SK-N-SH treated with all-trans-retinoic acid at 6 μM for 48 hours (cell line): ENCODE measurements at regions not wholly inside any gene's neighbourhood (a gene's known extent, or its start where the extent isn't known, plus 50 kb on each side); places are given as distances from the start of the nearest gene placed in this dataset.

Source experiments
- ARNTL ChIP-seq: fragments of 450-650 bp; formaldehyde crosslinking; IDR thresholded peaks from 2 replicates; pipeline ENCODE4 v1.5.0; 2020; ENCODE audit warnings: low read depth, mild to moderate bottlenecking, moderate library complexity, borderline replicate concordance
- CSDC2 ChIP-seq: fragments of 250-450 bp; sonication (Bioruptor Pico); IDR thresholded peaks from 2 replicates; pipeline ENCODE4 v1.5.0; 2020; ENCODE audit warnings: mild to moderate bottlenecking, moderate library complexity
- ZFP3 ChIP-seq: fragments of 250-450 bp; sonication (Bioruptor Pico); IDR thresholded peaks from 2 replicates; pipeline ENCODE4 v1.5.0; 2020; ENCODE audit warnings: mild to moderate bottlenecking, moderate library complexity
- TF ChIP-seq, protein P1 (sequence below): fragments of 250-450 bp; sonication (Bioruptor Pico); IDR thresholded peaks from 2 replicates; pipeline ENCODE4 v1.5.1; 2020; ENCODE audit warnings: low read depth, mild to moderate bottlenecking, moderate library complexity
- TF ChIP-seq, protein P2 (sequence below): fragments of 250-450 bp; sonication (Bioruptor Pico); IDR thresholded peaks from 2 replicates; pipeline ENCODE4 v1.8.0; 2020; ENCODE audit warnings: mild to moderate bottlenecking, moderate library complexity, borderline replicate concordance
- TF ChIP-seq, protein P3 (sequence below): fragments of 250-450 bp; sonication (Bioruptor Pico); IDR thresholded peaks from 2 replicates; pipeline ENCODE4 v1.8.0; 2021; ENCODE audit warnings: low read depth, mild to moderate bottlenecking, moderate library complexity, borderline replicate concordance

DNA sequence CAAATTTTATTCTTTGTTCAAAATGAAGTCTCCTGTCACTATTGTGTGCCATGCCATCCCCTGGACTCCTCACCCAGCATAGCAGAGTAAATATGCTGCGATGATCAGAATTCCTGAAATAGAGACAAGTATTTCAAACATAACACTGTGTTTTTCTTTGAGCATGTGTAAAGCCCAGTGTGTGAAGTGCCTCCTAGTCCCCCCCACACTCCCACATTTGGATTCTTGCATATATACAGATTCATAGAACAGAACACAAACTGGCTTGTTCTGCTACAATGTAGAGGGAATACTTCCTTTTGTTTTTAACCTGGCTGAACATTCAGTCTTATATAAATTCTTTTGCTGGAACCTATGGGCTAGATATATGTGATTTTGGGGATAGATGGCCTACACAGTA is 84.9 kb downstream of the NUDT12 start:
- TF ChIP-seq ZFP3 (no peak), ARNTL (no peak), CSDC2 (no peak)
- TF ChIP-seq, protein P1, sequence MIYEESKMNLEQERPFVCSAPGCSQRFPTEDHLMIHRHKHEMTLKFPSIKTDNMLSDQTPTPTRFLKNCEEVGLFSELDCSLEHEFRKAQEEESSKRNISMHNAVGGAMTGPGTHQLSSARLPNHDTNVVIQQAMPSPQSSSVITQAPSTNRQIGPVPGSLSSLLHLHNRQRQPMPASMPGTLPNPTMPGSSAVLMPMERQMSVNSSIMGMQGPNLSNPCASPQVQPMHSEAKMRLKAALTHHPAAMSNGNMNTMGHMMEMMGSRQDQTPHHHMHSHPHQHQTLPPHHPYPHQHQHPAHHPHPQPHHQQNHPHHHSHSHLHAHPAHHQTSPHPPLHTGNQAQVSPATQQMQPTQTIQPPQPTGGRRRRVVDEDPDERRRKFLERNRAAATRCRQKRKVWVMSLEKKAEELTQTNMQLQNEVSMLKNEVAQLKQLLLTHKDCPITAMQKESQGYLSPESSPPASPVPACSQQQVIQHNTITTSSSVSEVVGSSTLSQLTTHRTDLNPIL (CRISPR knock-in tag): no peak
- TF ChIP-seq, protein P2, sequence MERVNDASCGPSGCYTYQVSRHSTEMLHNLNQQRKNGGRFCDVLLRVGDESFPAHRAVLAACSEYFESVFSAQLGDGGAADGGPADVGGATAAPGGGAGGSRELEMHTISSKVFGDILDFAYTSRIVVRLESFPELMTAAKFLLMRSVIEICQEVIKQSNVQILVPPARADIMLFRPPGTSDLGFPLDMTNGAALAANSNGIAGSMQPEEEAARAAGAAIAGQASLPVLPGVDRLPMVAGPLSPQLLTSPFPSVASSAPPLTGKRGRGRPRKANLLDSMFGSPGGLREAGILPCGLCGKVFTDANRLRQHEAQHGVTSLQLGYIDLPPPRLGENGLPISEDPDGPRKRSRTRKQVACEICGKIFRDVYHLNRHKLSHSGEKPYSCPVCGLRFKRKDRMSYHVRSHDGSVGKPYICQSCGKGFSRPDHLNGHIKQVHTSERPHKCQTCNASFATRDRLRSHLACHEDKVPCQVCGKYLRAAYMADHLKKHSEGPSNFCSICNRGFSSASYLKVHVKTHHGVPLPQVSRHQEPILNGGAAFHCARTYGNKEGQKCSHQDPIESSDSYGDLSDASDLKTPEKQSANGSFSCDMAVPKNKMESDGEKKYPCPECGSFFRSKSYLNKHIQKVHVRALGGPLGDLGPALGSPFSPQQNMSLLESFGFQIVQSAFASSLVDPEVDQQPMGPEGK (CRISPR knock-in tag): no peak
- TF ChIP-seq, protein P3, sequence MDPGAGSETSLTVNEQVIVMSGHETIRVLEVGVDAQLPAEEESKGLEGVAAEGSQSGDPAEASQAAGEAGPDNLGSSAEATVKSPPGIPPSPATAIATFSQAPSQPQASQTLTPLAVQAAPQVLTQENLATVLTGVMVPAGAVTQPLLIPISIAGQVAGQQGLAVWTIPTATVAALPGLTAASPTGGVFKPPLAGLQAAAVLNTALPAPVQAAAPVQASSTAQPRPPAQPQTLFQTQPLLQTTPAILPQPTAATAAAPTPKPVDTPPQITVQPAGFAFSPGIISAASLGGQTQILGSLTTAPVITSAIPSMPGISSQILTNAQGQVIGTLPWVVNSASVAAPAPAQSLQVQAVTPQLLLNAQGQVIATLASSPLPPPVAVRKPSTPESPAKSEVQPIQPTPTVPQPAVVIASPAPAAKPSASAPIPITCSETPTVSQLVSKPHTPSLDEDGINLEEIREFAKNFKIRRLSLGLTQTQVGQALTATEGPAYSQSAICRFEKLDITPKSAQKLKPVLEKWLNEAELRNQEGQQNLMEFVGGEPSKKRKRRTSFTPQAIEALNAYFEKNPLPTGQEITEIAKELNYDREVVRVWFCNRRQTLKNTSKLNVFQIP: no peak
